Dermis blood vessel endothelial cell (primary cell): ENCODE measurements at regions not wholly inside any gene's neighbourhood (a gene's known extent, or its start where the extent isn't known, plus 50 kb on each side); places are given as distances from the start of the nearest gene placed in this dataset.
"Not testable (repeated sequence)": the region's sequence is repeated elsewhere in the genome, so short reads cannot be mapped to it uniquely, and the experiment has no call there.

Experiments used
- DNase-seq: peaks from one replicate; pipeline ENCODE4 v3.0.0; 2010

DNA sequence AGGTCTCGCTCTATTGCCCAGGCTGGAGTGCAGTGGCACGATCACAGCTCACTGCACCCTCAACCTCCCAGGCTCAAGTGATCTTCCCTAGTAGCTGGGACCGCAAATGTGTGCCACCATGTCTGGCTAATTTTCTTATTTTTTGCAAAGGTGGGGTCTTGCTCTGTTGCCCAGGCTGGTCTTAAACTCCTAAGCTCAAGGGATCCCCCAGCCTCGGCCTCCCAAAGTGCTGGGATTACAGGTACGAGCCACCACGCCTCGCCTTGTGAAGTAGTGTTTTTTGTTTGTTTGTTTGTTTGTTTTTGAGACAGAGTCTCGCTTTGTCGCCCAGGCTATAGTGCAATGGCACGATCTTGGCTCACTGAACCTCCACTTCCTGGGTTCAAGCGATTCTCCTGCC, 125.5 kb downstream of the HAUS1 start:
- not testable (repeated sequence) for DNase-seq

DNA sequence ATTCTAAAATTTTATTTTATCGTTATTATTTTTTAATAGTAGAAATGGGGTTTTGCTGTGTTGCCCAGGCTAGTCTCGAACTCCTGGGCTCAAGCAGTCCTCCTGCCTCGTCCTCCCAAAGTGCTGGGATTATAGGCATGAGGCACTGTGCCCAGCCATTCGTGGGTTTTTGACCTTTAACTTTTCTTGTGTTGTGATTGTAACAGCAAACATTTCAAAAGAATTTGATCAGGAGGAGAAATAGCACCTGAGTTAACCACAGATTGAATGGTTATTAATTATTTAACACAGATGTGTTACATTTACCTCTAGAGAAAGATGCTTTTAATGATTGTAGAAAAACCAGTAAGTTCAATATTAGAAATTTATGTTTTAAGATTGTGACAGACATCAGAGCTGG, 132.0 kb downstream of the HAUS1 start:
- DNase-seq: no peak

DNA sequence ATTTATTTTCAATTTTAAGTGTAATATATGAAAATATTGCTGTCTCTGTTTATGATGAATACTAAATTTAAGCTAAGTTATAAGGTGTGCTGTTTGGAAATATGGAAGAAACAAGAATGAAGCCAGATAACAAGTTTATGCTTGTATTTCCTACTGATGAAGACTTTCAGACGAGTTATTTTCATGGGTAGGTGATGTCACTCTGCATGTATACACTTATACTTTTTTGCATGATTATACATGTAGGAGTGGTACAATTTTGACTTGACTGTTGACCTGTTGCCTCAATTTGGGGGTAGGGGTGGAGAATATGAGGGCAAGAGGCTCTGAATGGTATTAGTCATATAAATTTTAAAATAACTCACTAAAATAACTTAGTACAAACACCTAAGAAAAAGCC, 133.7 kb downstream of the HAUS1 start:
- no peak for DNase-seq

DNA sequence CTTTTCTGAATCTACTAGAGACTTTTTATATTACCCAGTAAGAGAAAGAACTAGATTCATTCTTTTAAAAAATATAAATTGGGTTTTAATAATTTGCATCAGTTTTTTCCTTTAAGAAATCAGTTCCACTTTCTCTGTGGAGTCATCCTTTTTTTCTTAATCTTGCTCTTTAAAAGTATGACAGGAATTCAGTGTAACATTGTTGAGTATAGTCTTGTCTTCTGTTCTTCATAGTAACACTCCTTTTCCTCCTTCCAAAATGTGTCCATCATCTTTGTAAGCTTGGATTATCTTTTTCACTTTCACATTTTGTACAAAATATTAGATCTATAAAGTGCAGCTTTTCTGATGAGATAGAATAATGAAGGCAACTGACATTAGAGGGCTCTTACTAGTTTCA, 135.4 kb downstream of the HAUS1 start:
- DNase-seq: no peak

DNA sequence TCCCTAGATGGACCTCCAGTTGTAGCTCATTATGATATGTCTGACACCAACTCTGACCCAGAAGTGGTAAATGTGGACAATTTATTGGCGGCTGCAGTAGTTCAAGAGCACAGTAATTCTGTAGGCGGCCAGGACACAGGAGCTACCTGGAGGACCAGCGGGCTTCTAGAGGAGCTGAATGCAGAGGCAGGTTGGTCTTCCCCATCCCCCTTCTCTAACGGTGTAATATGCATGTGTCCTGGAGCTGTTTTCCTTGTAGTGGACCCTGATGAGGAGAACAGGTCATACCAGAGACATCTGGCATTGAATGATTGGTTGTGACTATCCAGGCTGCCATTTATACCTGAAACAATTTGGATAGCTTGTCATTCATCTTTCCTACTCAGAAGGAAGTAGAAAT, 135.8 kb downstream of the HAUS1 start:
- no peak for DNase-seq

DNA sequence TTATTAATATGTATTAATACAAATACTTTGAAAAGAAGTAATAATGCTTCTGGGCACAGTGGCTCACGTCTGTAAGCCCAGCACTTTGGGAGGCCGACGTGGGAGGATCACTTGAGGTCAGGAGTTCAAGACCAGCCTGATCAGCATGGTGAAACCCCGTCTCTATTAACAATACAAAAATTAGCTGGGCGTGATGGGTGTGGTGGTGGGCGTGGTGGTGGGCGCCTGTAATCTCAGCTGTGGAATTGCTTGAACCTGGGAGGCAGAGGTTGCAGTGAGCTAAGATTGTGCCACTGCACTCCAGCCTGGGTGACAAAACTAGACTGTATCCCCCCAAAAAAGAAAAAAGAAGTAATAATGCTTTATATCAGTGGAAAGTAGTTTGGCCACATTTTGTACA, 137.2 kb downstream of the HAUS1 start:
- not testable (repeated sequence) for DNase-seq

DNA sequence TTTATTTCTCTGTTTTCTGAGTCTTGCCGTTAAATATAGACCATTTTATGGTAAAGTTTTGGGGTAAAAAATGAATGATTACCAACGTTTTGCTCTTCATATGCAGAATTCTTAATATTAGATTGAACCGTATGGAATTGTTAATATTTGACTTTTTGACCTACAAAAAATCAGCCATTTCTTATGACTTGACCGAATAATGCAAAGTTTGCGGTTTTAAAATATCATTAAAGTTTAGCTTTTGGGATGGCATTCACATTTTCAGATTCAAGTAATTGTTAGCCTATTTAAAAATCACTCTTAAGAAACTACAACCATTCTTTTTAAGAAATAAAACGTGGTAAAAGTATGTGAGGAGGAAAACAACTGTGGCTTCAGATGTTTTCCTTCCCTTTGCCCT, 138.0 kb downstream of the HAUS1 start:
- DNase-seq: no peak

DNA sequence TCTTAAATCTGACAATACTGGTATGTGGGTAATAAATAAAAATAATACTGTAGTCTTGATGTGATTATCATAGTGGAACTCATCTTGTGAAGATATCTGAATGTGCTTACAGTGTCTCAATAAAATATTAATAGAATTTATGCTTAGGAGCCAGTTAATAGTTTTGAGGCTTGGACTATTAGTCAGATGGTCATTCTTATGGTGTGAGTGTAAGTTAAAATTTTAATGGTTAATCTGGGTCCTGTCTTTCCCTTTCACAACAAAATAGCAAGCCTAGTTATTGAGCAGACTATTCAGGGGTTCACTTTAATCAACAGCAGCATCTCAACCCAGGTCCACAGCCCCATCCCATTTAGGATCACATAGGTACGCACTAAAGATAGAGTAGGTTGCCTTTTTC, 138.9 kb downstream of the HAUS1 start:
- DNase-seq: no peak

DNA sequence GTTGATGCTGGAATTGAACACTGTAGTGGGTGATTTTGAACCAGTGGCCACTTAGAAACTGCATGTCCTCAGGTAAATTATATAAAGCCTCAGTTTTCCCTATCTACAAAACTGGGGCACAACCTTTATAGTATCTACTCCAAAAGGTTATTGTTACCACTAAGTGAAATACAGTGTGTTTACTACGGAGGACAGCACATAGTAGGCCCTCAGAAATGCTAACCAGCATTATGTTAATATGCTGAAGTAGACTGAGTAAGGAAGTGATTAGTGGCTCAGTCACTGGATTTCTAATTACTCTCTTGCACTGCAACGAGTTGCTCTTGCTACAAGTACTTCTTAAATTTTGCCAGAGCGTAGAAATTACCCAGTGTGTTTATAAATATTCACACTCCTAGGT, 139.5 kb downstream of the HAUS1 start:
- DNase-seq: no peak

DNA sequence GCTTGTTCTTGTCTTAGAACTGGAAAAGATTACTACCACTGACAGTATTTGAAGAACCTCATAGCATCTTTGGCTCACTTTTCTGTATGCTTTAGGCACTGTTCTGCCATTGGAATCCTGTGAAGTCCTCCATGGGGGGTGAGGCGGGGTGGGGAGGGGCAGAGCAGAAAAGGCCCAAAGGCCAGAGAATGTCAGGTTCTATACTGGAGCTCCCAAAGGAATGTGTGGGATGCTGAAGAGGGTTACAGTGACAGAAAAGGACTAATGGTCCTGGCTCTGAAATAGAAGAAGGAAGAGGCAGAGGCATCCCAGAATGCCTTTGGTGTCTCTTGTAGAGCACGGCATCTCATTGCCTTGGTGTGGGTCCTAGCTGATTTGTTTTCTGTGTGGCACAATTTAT, 141.9 kb downstream of the HAUS1 start:
- DNase-seq: no peak

DNA sequence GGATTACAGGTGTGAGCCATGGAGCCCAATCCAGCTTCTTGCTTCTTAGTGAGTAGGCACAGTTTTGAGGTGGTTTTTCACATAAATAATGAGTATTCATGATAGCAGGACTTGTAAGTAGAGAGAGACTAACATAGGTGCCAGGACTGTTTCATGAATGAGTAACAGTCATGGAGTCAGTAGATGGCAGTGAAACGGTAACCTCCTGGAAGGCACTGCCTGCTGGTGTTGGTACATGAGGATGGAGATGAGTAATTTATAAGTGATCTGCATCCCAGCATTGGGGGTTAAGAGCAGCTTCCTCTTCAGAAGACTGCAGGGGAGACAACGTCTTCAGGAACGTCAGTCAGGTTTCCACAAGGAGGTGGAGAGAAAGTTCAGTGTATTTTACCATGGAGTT, 143.8 kb downstream of the HAUS1 start:
- DNase-seq: no peak

DNA sequence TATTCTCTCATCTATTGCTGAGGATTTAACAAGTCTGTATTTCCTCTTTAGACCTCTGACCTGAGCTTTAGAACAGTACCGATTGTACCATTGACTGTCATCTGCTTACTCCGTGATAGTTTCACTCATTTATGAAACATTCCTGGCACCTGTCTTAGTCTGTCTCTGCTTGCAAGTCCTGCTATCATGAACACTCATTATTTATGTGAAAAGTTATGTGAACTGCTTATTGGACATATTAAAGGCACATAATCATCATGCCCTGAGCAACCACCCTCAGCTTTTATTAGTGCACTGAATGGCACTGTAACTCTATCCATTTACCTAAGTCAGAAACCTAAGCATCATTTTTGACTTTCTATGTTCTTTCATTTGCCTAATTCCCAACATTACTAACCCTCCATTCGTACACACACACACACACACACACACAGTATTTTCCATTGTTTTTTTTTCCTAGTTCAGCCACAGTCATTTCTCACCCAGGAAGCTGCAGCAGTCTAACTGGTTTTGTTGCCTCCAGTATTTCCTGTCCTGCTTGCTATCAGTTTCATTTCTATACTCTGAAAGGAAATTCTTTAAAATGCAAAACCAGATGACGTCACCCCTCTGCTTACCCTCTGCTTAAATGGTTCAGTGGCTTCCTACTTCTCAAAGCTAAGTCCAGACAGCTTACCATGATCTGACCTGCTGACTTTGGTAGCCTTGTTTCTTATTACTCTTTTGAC, 146.1 kb downstream of the HAUS1 start:
- DNase-seq: peak; percentile 76

DNA sequence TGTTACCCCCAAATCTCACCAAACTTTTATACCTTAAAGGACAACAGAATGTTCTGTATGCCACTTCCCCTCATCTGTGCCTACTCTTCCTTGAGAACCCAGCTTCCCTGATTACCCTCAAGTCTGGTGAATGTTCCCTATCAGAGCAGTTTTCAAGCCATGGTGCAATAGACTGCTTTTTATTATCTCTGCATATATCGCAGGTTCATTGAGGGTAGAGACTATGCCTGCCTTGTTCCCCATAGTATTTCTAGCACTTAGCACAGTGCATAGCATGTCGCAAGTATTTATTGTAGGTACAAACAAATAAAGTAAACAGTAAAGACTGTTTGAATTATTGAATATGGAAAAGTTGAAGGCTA, 146.6 kb downstream of the HAUS1 start:
- no peak for DNase-seq

DNA sequence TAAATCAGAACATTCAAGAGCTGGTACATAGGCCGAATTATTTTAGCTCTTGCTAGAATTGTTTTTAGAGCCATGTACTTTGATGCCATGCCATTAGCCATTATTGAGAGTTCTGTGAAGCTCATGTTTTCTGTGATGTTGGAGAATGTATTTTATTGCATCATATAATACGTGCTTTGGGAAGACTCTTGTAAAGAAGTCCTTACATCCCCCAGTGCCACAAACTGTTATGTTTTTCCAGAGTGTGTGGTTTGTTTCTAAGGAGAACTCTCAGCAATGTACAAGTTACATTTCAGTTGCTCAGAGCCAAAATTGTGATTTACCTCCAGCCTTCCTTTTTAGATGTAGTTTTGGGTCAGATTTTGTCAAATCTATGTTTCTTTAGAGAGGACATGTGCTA, 148.6 kb downstream of the HAUS1 start:
- no peak for DNase-seq

DNA sequence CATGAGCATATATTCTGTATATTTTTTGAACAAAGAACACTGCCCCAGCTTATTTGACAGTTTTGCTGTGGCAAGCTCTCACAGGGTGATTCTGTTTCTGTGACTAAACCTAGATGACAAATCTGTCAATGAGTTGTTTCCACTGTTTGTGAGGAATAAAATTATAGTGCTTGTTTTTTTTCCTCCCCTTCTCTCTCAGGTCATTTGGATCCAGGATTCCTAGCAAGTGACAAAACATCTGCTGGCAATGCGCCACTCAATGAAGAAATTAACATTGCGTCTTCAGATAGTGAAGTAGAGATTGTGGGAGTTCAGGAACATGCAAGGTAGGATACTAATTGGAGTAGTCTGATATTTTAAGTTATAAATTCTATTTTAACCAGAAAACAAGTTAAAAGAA, 149.3 kb downstream of the HAUS1 start:
- no peak for DNase-seq

DNA sequence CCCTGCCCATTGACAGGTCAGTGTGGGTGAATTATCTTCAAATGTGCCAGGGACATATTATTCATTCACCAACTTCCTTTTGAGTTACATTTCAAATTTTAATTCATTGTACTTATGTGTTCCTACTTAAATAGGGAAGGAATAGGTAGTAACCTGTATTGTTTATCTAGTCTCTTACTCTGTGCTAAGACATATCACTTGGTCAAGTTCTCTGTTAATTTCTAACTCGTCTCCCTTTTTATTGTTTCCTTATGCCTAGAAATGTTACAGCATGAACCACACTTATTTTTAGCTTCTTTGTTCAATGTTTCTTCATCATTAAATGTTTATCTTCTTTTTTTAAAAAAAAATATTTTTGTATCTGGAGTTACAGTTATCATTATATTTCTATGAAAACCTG, 151.9 kb downstream of the HAUS1 start:
- DNase-seq: no peak

DNA sequence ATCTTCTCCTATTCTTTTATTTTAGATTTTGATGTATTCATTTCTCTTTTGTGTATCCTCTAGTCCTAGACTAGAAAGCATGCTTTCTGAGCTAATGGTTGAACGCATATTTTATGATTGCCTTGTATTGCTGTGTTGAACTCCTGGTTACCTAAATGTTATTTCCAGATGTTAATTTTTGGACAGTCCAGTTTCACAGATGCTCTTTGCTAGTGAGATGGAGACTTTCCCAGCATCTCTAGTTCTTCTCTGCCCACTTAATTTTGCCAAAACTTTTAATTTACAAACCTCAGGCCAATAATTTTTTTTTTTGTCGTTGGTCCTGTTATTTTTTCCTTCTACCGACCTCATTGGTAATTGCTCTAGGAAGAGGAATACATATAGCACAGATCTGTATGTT, 153.2 kb downstream of the HAUS1 start:
- no peak for DNase-seq

DNA sequence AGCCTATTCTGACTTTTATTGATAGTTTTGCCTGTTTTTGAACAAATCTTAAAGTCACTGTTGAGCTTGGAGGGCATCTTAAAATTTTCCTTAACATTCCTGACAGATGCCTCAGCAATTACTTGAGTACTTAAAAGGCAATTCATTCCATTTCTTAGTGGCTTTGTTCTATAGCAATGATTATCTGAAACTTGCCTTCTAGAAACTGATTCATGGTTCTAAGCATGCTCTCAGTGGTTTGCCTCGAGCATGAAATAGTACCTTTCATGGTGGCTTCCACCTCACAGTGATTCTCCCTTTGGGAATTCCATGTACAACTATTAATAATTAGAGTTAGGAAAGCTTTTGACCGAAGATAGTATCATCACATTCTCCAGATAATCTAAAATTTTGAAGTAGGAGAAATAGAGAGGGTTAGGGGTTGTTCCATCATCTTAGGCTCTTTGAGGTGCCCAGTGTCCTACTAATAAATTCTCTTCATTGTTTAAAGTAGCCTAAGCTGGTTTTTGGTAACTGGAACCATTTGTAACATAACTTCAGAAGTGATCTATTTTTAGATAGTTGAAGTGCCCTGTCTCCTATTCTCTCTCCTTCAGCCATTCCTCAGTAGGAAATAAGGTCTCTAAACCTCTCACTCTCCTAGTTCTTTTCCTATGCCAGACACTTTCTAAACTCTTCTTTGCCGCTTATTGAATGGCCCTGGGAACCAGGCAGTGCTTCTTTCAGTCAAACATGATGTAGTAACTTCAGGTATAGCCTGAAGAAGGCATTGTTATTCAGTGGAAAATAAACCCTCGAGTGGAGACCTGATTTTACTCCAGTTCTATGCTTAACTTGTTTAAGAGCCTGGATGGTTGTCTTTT, 156.1 kb downstream of the HAUS1 start:
- no peak for DNase-seq

DNA sequence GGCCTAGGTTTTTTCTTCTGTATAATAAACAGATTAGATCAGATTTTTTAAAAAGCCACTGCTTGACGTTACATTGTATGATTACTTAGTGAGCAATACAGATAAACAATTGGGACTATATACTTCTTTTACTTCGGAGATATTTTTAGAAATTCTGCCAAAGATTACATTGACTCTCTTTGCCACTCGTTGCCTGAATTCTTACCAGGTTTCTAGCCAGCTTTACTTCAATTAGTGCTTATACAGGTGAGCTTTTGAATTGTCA, 156.6 kb downstream of the HAUS1 start:
- DNase-seq: no peak

DNA sequence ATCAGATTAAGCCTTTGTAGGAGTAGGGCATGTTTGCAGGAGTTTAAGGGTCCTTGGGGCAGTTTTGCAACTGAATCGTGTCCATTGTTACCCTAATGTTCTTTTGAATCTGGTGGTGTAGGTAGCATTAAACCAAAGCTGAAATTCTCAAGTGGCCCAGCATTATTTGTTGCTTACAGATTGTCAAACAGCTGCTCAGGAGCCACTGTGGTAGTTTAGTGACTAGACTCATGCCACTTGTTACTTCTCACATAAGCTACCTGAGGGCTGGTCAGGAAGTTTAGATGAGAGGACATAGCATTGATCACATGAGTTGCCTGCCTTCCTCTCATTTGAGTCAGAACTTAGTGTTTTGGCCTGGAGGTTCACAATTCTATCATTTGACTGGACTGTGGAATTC, 157.6 kb downstream of the HAUS1 start:
- DNase-seq: no peak

DNA sequence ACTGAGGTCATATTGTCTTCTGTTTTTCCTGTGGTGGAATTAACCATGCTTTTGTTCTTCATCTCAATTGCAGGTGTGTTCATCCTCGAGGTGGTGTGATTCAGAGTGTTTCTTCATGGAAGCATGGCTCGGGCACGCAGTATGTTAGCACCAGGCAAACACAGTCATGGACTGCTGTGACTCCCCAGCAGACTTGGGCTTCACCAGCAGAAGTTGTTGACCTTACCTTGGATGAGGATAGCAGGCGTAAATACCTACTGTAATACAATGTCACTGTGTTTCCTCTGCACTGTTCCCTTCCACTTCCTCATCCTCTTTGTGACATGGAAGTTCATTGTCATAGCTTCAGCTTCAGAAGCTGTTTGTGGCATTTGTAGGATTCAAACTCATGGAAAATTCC, 158.7 kb downstream of the HAUS1 start:
- no peak for DNase-seq

DNA sequence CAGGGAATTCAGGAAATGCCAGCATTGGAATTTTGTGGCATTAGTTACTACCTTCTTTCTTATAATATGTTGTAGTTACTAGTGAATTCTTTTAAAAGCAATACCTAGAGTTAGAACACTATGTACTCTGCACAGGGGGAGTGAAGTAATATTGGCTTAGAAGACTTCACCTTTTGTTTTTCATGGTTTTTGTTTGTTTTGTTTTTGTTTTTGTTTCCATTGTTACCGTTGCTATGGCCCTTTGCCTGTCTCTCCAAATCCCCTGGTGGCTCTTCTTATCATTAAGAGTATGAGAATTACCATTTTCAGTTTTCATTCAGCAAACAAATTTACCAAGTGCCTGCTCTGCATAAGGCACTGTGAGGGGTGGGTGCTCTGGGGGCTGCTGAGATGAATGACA, 160.1 kb downstream of the HAUS1 start:
- peak; percentile 58 for DNase-seq

DNA sequence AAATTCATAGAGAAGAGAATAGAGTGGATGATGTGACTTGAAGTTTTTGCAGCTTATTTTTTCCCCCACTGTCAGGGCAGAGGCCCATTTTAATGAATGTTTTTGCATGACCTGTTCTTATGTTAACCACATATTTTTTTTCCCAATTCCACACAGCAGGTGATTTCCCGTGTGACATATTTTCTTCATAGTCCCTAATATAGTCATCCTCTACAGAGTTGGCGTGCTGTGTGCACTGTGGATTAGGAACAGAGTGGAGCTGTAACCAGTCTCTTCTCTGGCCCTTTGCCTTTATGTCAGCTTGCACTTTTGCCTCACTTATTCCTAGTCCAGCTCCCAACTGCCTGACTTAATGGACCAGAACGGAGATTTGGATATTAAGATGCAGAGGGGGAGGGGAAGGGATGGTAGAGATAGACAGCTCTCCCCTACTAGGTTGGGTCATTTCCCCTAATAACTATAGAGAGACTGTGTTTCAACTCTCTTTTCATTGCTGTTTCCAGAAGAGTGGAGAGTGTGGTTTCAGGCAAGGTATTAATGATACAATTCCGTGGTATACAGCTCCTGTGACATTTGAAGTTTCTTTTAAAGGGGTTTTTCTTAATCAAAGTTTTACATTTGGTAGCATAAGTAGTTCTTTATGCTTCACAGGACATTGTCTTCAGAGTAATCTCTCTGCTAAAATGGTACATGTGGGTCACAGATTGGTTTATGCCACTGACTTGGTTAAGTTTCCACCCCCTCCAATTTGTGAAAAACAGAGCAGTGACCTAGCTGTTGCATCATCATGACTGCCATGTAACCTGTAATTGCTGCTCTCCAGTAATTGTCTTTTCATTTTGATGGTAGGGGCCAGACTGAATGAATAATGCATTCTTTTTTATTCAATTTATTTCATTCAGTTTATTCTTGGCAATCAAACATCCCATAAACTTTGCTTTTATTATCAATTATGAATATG, 161.3 kb downstream of the HAUS1 start:
- no peak for DNase-seq

DNA sequence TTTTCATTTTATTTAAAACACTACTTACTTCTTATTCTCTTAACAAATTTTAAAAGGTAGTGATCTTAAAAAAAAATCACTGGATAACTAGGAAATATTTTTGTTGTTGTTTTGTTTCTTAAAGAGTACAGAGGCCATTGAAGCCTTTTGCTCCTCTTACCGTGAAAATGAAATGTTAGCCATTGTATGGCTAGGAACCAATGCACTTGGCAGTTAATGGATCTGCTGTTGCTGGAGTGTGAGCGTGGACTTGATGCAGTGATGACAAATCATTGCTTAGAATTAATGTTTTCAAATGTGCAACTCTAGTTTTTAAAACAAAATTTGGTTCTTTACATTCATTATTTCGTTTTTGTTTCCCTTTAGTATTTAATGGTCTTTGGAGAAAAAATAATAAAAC, 162.3 kb downstream of the HAUS1 start:
- DNase-seq: no peak
